ENCODE measurements at regions not wholly inside any gene's neighbourhood (a gene's known extent, or its start where the extent isn't known, plus 50 kb on each side); places are given as distances from the start of the nearest gene placed in this dataset.

GRCh38 chr16:6636457-6636856 is 696.2 kb upstream of the RBFOX1 start:
- FAIRE-seq, result no peak
- TF ChIP-seq POLR2A (IDR thresholded peaks at IDR 0.05; ENCODE audit: low read depth, low read length) (no peak), JUN (IDR thresholded peaks at IDR 0.05; ENCODE audit: borderline replicate concordance, insufficient read depth, insufficient read length, low read depth) (no peak), CTCF (IDR thresholded peaks at IDR 0.05; ENCODE audit: extremely low read depth in 1 of 2, insufficient read depth in 1 of 2, low read depth in 1 of 2, low read length in 2 of 2) (no peak), FOS (IDR thresholded peaks at IDR 0.05; ENCODE audit: borderline replicate concordance, insufficient read depth, low read length) (no peak), MYC (IDR thresholded peaks at IDR 0.05; ENCODE audit: low read depth, low read length) (no peak), POLR2AphosphoS5 (IDR thresholded peaks at IDR 0.05; ENCODE audit: insufficient read depth, low read depth, low read length) (no peak), GATA2 (IDR thresholded peaks at IDR 0.05; ENCODE audit: insufficient read depth, insufficient read length, low read depth, low read length) (no peak), EZH2 (IDR thresholded peaks at IDR 0.05; ENCODE audit: borderline replicate concordance, low read depth, low read length, severe bottlenecking) (no peak)
- dilution Hi-C loops (cut with MboI; ENCODE audit: extremely low pct_ligation_motif_present, low sequenced_read_pairs), result no loop called here

More at GRCh38 chr16:6636457-6636856, 696.2 kb upstream of the RBFOX1 start:
- ChIA-PET CTCF (no interaction called here), POLR2A (no interaction called here)
- H4K20me1 ChIP-seq (replicated peaks; ENCODE audit: control insufficient read depth, extremely low read depth, insufficient read depth, low read length), result no peaks in the 10 kb centered on the region
- no peaks in the 10 kb centered on the region for H3K4me1 ChIP-seq (ENCODE audit: control insufficient read depth, extremely low read depth, insufficient read depth, low read length)
- no peak overlapping the region for H3K9ac ChIP-seq (replicated peaks; ENCODE audit: extremely low read depth, insufficient read depth, low read length)
- BruUV-seq (replicated peaks), result no TSS peak
- H3K9me1 ChIP-seq (replicated peaks; ENCODE audit: control insufficient read depth, extremely low read depth, insufficient read depth, low read length), result no peaks in the 10 kb centered on the region
- H3K4me2 ChIP-seq (ENCODE audit: insufficient read depth, low read length), result no peak overlapping the region
- no peaks in the 10 kb centered on the region for H3K27me3 ChIP-seq (ENCODE audit: control insufficient read depth in 2 of 2, insufficient read depth in 2 of 2, low read length in 2 of 2)
- H2AFZ ChIP-seq (ENCODE audit: low read depth, low read length), result no peak overlapping the region
- H3K36me3 ChIP-seq (ENCODE audit: control insufficient read depth in 2 of 2, extremely low read depth in 1 of 2, insufficient read depth in 2 of 2, low read length in 2 of 2), result no peaks in the 10 kb centered on the region
- H3K4me3 ChIP-seq (replicated peaks in 1 of 3; ENCODE audit: insufficient read depth in 1 of 3, low read depth in 1 of 3, low read length in 3 of 3), result no peak overlapping the region
- H3K27ac ChIP-seq (ENCODE audit: insufficient read depth, low read depth, low read length), result no peak overlapping the region
- no peaks in the 10 kb centered on the region for H3K79me2 ChIP-seq (ENCODE audit: control insufficient read depth, insufficient read depth, low read length)
- DNase-seq (ENCODE audit: low read depth, low spot score), result no peak
- no peaks in the 10 kb centered on the region for H3K9me3 ChIP-seq (replicated peaks; ENCODE audit: control insufficient read depth, insufficient read depth, low read length)
- intact Hi-C loops (cut with micrococcal nuclease), result no loop called here
